ENCODE measurements at regions not wholly inside any gene's neighbourhood (a gene's known extent, or its start where the extent isn't known, plus 50 kb on each side); places are given as distances from the start of the nearest gene placed in this dataset.
"Not testable (repeated sequence)": the region's sequence is repeated elsewhere in the genome, so short reads cannot be mapped to it uniquely, and the experiment has no call there.

DNA sequence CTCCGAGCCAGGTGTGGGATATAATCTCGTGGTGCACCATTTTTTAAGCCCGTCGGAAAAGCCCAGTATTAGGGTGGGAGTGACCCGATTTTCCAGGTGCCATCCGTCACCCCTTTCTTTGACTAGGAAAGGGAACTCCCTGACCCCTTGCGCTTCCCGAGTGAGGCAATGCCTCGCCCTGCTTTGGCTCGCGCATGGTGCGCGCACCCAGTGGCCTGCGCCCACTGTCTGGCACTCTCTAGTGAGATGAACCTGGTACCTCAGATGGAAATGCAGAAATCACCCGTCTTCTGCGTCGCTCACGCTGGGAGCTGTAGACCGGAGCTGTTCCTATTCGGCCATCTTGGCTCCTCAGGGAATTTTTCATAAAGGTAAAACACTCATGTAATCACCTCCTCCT is 63.9 kb downstream of the RWDD3 start:
- WGBS, 2 donors = 89 to 94% methylated on average over 20 of the region's 20 CpGs
- H3K4me3 ChIP-seq (ENCODE audit: low read depth in 1 of 2, low read length in 2 of 2); H3K27me3 ChIP-seq (ENCODE audit: control insufficient read depth in 1 of 2, insufficient read depth in 2 of 2, low read length in 2 of 2); H3K9me3 ChIP-seq (ENCODE audit: control insufficient read depth in 2 of 2, insufficient read depth in 1 of 2, low read depth in 1 of 2, low read length in 1 of 2); H3K4me1 ChIP-seq (ENCODE audit: control insufficient read depth in 2 of 2, insufficient read depth in 2 of 2, low read length in 1 of 2); H3K36me3 ChIP-seq (ENCODE audit: control insufficient read depth in 2 of 2, insufficient read depth in 2 of 2, low read length in 1 of 2); H3K27ac ChIP-seq (ENCODE audit: low read depth in 2 of 2, low read length in 1 of 2): not testable (repeated sequence)

DNA sequence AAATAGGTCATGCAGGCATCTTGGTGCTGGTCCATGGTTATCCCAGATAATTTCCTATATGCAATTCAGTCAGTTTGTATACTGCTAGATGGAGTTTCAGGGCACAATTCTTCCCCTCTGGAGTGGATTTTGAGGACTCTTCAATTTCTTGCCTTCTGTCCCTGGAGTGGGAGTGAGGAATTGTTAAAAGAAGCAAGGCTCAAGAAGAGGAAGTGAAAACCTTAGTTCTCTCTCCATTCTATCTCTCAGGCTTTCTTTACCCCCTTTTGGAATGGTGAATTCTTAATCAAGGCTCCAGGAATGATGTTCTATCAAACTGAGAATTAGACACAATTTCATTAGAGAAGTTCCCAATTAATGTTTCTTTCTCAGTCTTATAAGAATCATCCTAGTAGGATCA is 67.1 kb downstream of the RWDD3 start:
- H3K27ac ChIP-seq (ENCODE audit: low read depth in 2 of 2, low read length in 1 of 2) = no peak overlapping the region
- H3K4me1 ChIP-seq (ENCODE audit: control insufficient read depth in 2 of 2, insufficient read depth in 2 of 2, low read length in 1 of 2) = no peaks in the 10 kb centered on the region
- no peaks in the 10 kb centered on the region for H3K27me3 ChIP-seq (ENCODE audit: control insufficient read depth in 1 of 2, insufficient read depth in 2 of 2, low read length in 2 of 2)
- H3K4me3 ChIP-seq (ENCODE audit: low read depth in 1 of 2, low read length in 2 of 2) = no peak overlapping the region
- no peaks in the 10 kb centered on the region for H3K36me3 ChIP-seq (ENCODE audit: control insufficient read depth in 2 of 2, insufficient read depth in 2 of 2, low read length in 1 of 2)
- H3K9me3 ChIP-seq (ENCODE audit: control insufficient read depth in 2 of 2, insufficient read depth in 1 of 2, low read depth in 1 of 2, low read length in 1 of 2) = no peaks in the 10 kb centered on the region

DNA sequence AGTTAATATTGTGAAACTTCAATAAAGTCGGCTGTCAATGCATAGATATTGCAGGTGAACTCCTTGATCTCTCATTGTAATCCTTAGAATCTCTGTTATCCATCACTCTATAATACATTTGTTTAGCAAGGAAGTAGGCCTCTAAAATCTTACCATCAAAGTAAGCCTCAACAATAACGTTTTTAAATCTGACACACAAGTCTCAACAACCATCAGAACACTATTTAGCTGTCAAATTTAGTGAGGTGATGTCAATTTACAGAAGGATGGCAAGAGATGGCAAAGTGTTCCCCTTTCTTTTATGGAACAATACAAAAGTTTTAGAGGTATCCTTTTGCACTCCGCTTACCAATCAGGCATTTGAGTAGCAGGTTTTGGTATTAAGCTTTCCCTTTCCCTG is 67.6 kb downstream of the RWDD3 start:
- no peaks in the 10 kb centered on the region for H3K27me3 ChIP-seq (ENCODE audit: control insufficient read depth in 1 of 2, insufficient read depth in 2 of 2, low read length in 2 of 2)
- H3K9me3 ChIP-seq (ENCODE audit: control insufficient read depth in 2 of 2, insufficient read depth in 1 of 2, low read depth in 1 of 2, low read length in 1 of 2) = no peaks in the 10 kb centered on the region
- H3K4me3 ChIP-seq (ENCODE audit: low read depth in 1 of 2, low read length in 2 of 2) = no peak overlapping the region
- no peaks in the 10 kb centered on the region for H3K36me3 ChIP-seq (ENCODE audit: control insufficient read depth in 2 of 2, insufficient read depth in 2 of 2, low read length in 1 of 2)
- no peak overlapping the region for H3K27ac ChIP-seq (ENCODE audit: low read depth in 2 of 2, low read length in 1 of 2)
- H3K4me1 ChIP-seq (ENCODE audit: control insufficient read depth in 2 of 2, insufficient read depth in 2 of 2, low read length in 1 of 2) = no peaks in the 10 kb centered on the region
- WGBS, 2 donors = 67% methylated on average over 3 of the region's 3 CpGs

DNA sequence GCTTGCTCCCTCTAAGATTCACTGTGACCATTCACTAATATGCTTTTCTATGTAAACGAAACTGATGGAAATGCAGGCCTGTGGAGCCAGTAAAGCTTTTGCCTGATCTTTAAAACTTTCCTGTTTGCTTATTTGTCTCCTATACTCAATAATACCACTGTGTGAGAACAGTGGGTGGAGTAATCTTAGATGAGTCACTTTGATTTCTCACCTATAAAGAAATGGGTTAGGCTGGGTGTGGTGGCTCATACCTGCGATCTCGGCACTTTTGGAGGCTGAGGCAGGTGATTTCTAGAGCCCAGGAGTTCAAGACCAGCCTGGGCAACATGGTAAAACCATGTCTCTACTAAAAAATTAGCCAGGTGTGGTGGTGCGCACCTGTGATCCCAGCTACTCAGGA is 70.8 kb downstream of the RWDD3 start:
- H3K4me1 ChIP-seq (ENCODE audit: control insufficient read depth in 2 of 2, insufficient read depth in 2 of 2, low read length in 1 of 2) = no peaks in the 10 kb centered on the region
- H3K9me3 ChIP-seq (ENCODE audit: control insufficient read depth in 2 of 2, insufficient read depth in 1 of 2, low read depth in 1 of 2, low read length in 1 of 2) = no peaks in the 10 kb centered on the region
- no peaks in the 10 kb centered on the region for H3K27me3 ChIP-seq (ENCODE audit: control insufficient read depth in 1 of 2, insufficient read depth in 2 of 2, low read length in 2 of 2)
- H3K27ac ChIP-seq (ENCODE audit: low read depth in 2 of 2, low read length in 1 of 2) = no peak overlapping the region
- H3K4me3 ChIP-seq (ENCODE audit: low read depth in 1 of 2, low read length in 2 of 2) = no peak overlapping the region
- 62 to 67% methylated on average over 4 of the region's 4 CpGs for WGBS, 2 donors
- no peaks in the 10 kb centered on the region for H3K36me3 ChIP-seq (ENCODE audit: control insufficient read depth in 2 of 2, insufficient read depth in 2 of 2, low read length in 1 of 2)

DNA sequence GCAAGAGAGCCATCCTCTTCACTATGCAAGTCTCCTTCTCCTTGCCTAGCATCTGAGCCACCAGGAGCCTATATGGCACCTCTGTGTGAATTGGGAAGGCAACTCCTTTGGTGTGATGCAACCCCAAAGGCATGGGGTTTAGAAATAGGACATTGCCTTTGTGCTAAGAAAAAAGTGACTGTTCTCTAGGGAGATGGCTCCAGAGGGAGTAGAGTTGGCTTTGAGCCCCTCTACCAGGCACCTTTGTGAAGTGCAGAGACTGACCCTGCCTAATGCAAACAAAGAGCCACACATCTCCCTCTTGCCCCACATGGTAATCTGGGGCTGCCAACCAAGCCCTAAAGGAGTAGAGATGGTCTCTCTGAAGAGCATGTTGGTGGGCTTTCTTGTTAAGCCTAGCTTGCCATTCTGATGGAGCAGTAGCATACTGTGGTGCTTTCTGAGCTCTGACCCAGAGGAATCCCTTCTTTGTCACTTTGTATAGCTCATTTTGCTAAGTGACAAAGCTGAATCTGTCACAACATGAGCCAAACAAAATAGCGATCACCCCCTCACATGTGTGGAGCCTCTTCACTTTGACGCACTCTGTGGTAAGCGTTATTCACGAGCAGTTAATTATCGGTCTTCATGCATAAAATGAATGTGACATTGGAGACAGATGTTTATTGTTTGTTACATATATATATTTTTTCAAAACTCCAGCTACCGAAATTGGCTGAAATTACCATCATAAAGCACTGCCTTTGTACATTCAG is 74.4 kb downstream of the RWDD3 start:
- Histone ChIP-seq H3K4me3 (ENCODE audit: low read depth in 1 of 2, low read length in 2 of 2) (no peak overlapping the region), H3K9me3 (ENCODE audit: control insufficient read depth in 2 of 2, insufficient read depth in 1 of 2, low read depth in 1 of 2, low read length in 1 of 2) (no peaks in the 10 kb centered on the region), H3K27ac (ENCODE audit: low read depth in 2 of 2, low read length in 1 of 2) (no peak overlapping the region), H3K36me3 (ENCODE audit: control insufficient read depth in 2 of 2, insufficient read depth in 2 of 2, low read length in 1 of 2) (no peaks in the 10 kb centered on the region), H3K27me3 (ENCODE audit: control insufficient read depth in 1 of 2, insufficient read depth in 2 of 2, low read length in 2 of 2) (no peaks in the 10 kb centered on the region), H3K4me1 (ENCODE audit: control insufficient read depth in 2 of 2, insufficient read depth in 2 of 2, low read length in 1 of 2) (no peaks in the 10 kb centered on the region)
- WGBS, 2 donors = 38 to 45% methylated on average over 6 of the region's 6 CpGs

DNA sequence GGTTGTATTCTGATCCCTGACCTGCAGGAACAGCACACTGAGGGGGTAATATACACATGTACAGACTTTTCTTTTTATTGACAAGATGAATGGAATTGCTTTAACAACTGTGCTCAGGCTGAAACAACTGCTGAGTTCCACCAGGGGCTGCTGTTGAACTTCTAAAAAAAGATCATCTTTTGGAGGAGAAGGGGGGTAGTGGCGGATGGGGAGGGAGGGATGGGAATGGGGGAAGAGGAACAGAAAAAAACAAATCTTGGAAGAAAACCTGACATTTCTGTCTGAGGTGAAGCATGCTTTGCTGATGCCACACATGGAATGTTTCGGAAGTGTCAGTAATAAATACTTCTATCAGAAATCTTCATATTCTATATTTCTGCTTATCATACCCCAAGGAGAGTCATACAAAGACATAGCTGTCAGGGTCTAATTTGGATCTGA is 75.0 kb downstream of the RWDD3 start:
- no peaks in the 10 kb centered on the region for H3K36me3 ChIP-seq (ENCODE audit: control insufficient read depth in 2 of 2, insufficient read depth in 2 of 2, low read length in 1 of 2)
- whole genome bisulfite sequencing, 2 donors = 40 to 60% methylated on average over 2 of the region's 2 CpGs

DNA sequence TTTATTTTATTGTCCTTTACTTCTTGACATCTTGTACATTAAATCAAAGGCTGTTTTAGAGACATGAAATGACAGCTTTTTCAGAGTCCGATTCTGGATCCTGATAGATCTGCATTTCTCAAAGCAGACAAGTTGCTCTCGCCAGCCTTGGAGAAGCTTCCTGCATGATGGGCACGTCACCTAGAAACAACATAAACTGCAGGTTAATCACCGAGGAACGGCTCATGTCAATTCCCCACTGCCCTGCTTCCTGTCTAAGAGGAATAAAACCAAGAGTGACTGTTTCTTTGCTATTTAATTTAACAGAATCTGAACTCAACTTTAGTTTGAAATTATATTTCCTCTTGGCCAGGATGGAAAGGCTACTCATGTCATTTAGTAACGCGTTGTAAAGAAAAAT is 77.0 kb downstream of the RWDD3 start:
- Histone ChIP-seq H3K36me3 (ENCODE audit: control insufficient read depth in 2 of 2, insufficient read depth in 2 of 2, low read length in 1 of 2) (no peaks in the 10 kb centered on the region), H3K9me3 (ENCODE audit: control insufficient read depth in 2 of 2, insufficient read depth in 1 of 2, low read depth in 1 of 2, low read length in 1 of 2) (no peaks in the 10 kb centered on the region), H3K4me1 (ENCODE audit: control insufficient read depth in 2 of 2, insufficient read depth in 2 of 2, low read length in 1 of 2) (no peaks in the 10 kb centered on the region), H3K4me3 (ENCODE audit: low read depth in 1 of 2, low read length in 2 of 2) (no peak overlapping the region), H3K27ac (ENCODE audit: low read depth in 2 of 2, low read length in 1 of 2) (no peak overlapping the region), H3K27me3 (ENCODE audit: control insufficient read depth in 1 of 2, insufficient read depth in 2 of 2, low read length in 2 of 2) (no peaks in the 10 kb centered on the region)
- WGBS, 2 donors = 45 to 60% methylated on average over 7 of the region's 7 CpGs

More for the DNA sequence above, 75.0 kb downstream of the RWDD3 start:
- H3K9me3 ChIP-seq (ENCODE audit: control insufficient read depth in 2 of 2, insufficient read depth in 1 of 2, low read depth in 1 of 2, low read length in 1 of 2) = no peaks in the 10 kb centered on the region
- H3K4me1 ChIP-seq (ENCODE audit: control insufficient read depth in 2 of 2, insufficient read depth in 2 of 2, low read length in 1 of 2) = no peaks in the 10 kb centered on the region
- no peaks in the 10 kb centered on the region for H3K27me3 ChIP-seq (ENCODE audit: control insufficient read depth in 1 of 2, insufficient read depth in 2 of 2, low read length in 2 of 2)
- H3K27ac ChIP-seq (ENCODE audit: low read depth in 2 of 2, low read length in 1 of 2) = no peak overlapping the region
- no peak overlapping the region for H3K4me3 ChIP-seq (ENCODE audit: low read depth in 1 of 2, low read length in 2 of 2)

DNA sequence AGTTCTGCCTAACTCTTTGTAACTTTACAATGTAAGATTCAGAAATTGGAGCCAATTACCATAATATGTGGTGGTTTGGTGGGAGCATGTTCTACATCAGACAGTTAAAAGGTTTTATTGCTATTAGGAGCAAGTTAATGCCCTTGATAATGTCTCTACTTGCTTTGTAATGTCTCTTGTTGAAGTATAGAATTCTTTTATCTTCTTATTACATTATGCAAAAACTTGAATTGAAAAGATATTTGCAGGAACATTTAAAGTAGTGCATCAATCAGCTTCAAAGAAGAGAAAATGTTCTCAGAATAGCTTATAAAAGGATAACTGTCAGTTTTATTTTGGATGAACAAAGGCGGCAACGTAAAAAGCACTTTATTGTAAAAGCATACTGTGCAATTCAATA is 77.8 kb downstream of the RWDD3 start:
- H3K4me1 ChIP-seq (ENCODE audit: control insufficient read depth in 2 of 2, insufficient read depth in 2 of 2, low read length in 1 of 2) = no peaks in the 10 kb centered on the region
- H3K27ac ChIP-seq (ENCODE audit: low read depth in 2 of 2, low read length in 1 of 2) = no peak overlapping the region
- no peaks in the 10 kb centered on the region for H3K27me3 ChIP-seq (ENCODE audit: control insufficient read depth in 1 of 2, insufficient read depth in 2 of 2, low read length in 2 of 2)
- WGBS, 2 donors = 94 to 95% methylated on average over 2 of the region's 2 CpGs
- H3K4me3 ChIP-seq (ENCODE audit: low read depth in 1 of 2, low read length in 2 of 2) = no peak overlapping the region
- H3K9me3 ChIP-seq (ENCODE audit: control insufficient read depth in 2 of 2, insufficient read depth in 1 of 2, low read depth in 1 of 2, low read length in 1 of 2) = peaks cover 0 to 2% of the 10 kb centered on the region in 2 donors
- no peaks in the 10 kb centered on the region for H3K36me3 ChIP-seq (ENCODE audit: control insufficient read depth in 2 of 2, insufficient read depth in 2 of 2, low read length in 1 of 2)

DNA sequence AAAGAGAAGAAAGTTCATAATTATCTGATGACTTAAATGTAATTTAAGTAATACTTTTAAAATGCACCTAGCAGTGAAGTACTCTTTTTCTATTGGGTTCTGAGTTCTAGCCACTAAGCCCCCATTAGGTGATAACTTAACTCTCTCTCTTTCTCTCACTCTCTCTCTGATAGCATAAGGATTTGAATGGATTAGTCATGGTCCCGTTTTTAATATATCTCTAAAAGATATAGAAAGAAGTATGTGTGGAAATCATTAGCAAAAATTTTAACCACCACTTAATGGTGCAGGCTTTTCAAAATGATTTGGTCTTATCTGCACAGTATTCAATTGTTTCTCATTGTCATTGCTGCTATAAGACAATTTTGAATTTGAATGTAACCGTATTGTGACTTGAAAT is 78.2 kb downstream of the RWDD3 start:
- Histone ChIP-seq H3K27me3 (ENCODE audit: control insufficient read depth in 1 of 2, insufficient read depth in 2 of 2, low read length in 2 of 2) (no peaks in the 10 kb centered on the region), H3K36me3 (ENCODE audit: control insufficient read depth in 2 of 2, insufficient read depth in 2 of 2, low read length in 1 of 2) (no peaks in the 10 kb centered on the region), H3K4me3 (ENCODE audit: low read depth in 1 of 2, low read length in 2 of 2) (no peak overlapping the region), H3K4me1 (ENCODE audit: control insufficient read depth in 2 of 2, insufficient read depth in 2 of 2, low read length in 1 of 2) (no peaks in the 10 kb centered on the region), H3K9me3 (ENCODE audit: control insufficient read depth in 2 of 2, insufficient read depth in 1 of 2, low read depth in 1 of 2, low read length in 1 of 2) (peaks cover 0 to 2% of the 10 kb centered on the region in 2 donors), H3K27ac (ENCODE audit: low read depth in 2 of 2, low read length in 1 of 2) (no peak overlapping the region)
- WGBS, 2 donors = 61 to 70% methylated on average over 2 of the region's 2 CpGs

DNA sequence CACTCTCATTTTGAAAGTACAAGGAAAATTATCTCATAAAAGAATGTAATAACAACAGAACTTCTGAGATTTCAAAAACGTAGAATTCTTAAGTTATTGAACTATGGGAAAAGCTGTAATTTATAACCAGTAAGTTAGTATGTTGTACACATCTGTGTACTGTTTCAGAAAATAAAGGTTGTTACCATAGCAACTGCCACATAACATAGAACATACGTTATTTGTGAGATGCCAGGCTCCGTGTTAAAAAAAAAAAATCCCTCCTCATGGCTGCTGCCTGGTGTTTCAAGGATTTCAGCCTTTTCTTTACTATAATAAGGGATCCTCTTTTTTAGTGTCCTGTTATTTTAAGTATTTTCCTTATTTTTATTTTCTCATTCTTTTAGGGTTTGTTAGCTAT is 79.5 kb downstream of the RWDD3 start:
- H3K27me3 ChIP-seq (ENCODE audit: control insufficient read depth in 1 of 2, insufficient read depth in 2 of 2, low read length in 2 of 2) = no peaks in the 10 kb centered on the region
- no peak overlapping the region for H3K27ac ChIP-seq (ENCODE audit: low read depth in 2 of 2, low read length in 1 of 2)
- H3K36me3 ChIP-seq (ENCODE audit: control insufficient read depth in 2 of 2, insufficient read depth in 2 of 2, low read length in 1 of 2) = no peaks in the 10 kb centered on the region
- WGBS, 2 donors = 62 to 68% methylated on average over 3 of the region's 3 CpGs
- no peak overlapping the region for H3K4me3 ChIP-seq (ENCODE audit: low read depth in 1 of 2, low read length in 2 of 2)
- H3K4me1 ChIP-seq (ENCODE audit: control insufficient read depth in 2 of 2, insufficient read depth in 2 of 2, low read length in 1 of 2) = no peaks in the 10 kb centered on the region
- H3K9me3 ChIP-seq (ENCODE audit: control insufficient read depth in 2 of 2, insufficient read depth in 1 of 2, low read depth in 1 of 2, low read length in 1 of 2) = peaks cover 0 to 2% of the 10 kb centered on the region in 2 donors

All from esophagus (tissue), 2 donors.